CD8-positive, alpha-beta memory T cell (primary cell): ENCODE measurements at regions not wholly inside any gene's neighbourhood (a gene's known extent, or its start where the extent isn't known, plus 50 kb on each side); places are given as distances from the start of the nearest gene placed in this dataset.

Source experiments
- CTCF ChIA-PET: fragments of 350-600 bp; sonication (Branson Sonifier 250); formaldehyde crosslinking; loops from one replicate; lab custom pipeline; 2021; ENCODE audit warnings: antibody characterized with exemption; lab: Charles Lee
- POLR2A ChIA-PET: fragments of 350-600 bp; sonication (Branson Sonifier 250); formaldehyde crosslinking; loops from one replicate; lab custom pipeline; 2021; ENCODE audit warnings: antibody characterized with exemption; lab: Charles Lee
- DNase-seq, 5 donors: peaks; one replicate each; pipeline versions ENCODE4 v3.0.0 to v3.0.0-alpha.2; 2020 to 2022; ENCODE audit warnings: mixed read lengths in 1 of 5
- H3K27ac ChIP-seq: one replicate; pipeline ENCODE4 v1.7.0; 2013; ENCODE audit warnings: low read depth, mild to moderate bottlenecking, low read length, moderate library complexity
- H3K27me3 ChIP-seq: 2 replicates; pipeline ENCODE4 v1.7.0; 2013; ENCODE audit warnings: low read length, mild to moderate bottlenecking; ENCODE audit not compliant: insufficient read depth, poor library complexity, severe bottlenecking
- H3K36me3 ChIP-seq: 2 replicates; pipeline ENCODE4 v1.7.0; 2013; ENCODE audit warnings: mild to moderate bottlenecking, low read length, moderate library complexity; ENCODE audit not compliant: insufficient read depth
- H3K4me1 ChIP-seq: 2 replicates; pipeline ENCODE4 v1.7.0; 2013; ENCODE audit warnings: mild to moderate bottlenecking, low read length, moderate library complexity; ENCODE audit not compliant: insufficient read depth
- H3K4me3 ChIP-seq: 2 replicates; pipeline ENCODE4 v1.7.0; 2013; ENCODE audit warnings: mild to moderate bottlenecking, low read length
- H3K9me3 ChIP-seq: 2 replicates; pipeline ENCODE4 v1.7.0; 2013; ENCODE audit warnings: mild to moderate bottlenecking, low read length
- H3K27ac Mint-ChIP-seq, 8 donors: one replicate each; pipeline ENCODE4 v1.8.0; 2020 to 2021; ENCODE audit warnings: mixed read lengths in 8 of 8, mild to moderate bottlenecking in 6 of 8, inconsistent platforms in 3 of 8, moderate library complexity in 3 of 8
- H3K27me3 Mint-ChIP-seq, 2 donors: one replicate each; pipeline ENCODE4 v1.8.0; 2020 to 2021; ENCODE audit warnings: mixed read lengths in 2 of 2, mild to moderate bottlenecking in 1 of 2, moderate library complexity in 1 of 2
- H3K36me3 Mint-ChIP-seq, 3 donors: one replicate each; pipeline ENCODE4 v1.8.0; 2020 to 2021; ENCODE audit warnings: mixed read lengths in 3 of 3, inconsistent platforms in 1 of 3, mild to moderate bottlenecking in 1 of 3
- H3K4me1 Mint-ChIP-seq, 3 donors: one replicate each; pipeline ENCODE4 v1.8.0; 2020 to 2021; ENCODE audit warnings: mixed read lengths in 3 of 3, inconsistent platforms in 1 of 3, mild to moderate bottlenecking in 1 of 3
- H3K4me3 Mint-ChIP-seq, 7 donors: one replicate each; pipeline ENCODE4 v1.8.0; 2020 to 2021; ENCODE audit warnings: mixed read lengths in 7 of 7, mild to moderate bottlenecking in 6 of 7, moderate library complexity in 4 of 7, inconsistent platforms in 2 of 7
- H3K9me3 Mint-ChIP-seq, 5 donors: one replicate each; pipeline ENCODE4 v1.8.0; 2020 to 2022; ENCODE audit warnings: mixed read lengths in 5 of 5, mild to moderate bottlenecking in 3 of 5, moderate library complexity in 2 of 5, inconsistent platforms in 1 of 5

GRCh38 chr5:144950996-144951395 lies 780.3 kb downstream of the KCTD16 start:
- ChIA-PET POLR2A (no interaction called here), CTCF (no interaction called here)
- Mint-ChIP-seq H3K4me1 (no peaks in the 10 kb centered on the region), H3K4me3 (no peak overlapping the region), H3K27me3 (no peaks in the 10 kb centered on the region), H3K9me3 (peaks cover 0 to 8% (median 3%) of the 10 kb centered on the region in 5 donors), H3K36me3 (no peaks in the 10 kb centered on the region), H3K27ac (no peak overlapping the region)
- no peak overlapping the region for H3K4me3 ChIP-seq
- no peak for DNase-seq
- no peaks in the 10 kb centered on the region for H3K27me3 ChIP-seq
- no peaks in the 10 kb centered on the region for H3K36me3 ChIP-seq
- no peaks in the 10 kb centered on the region for H3K4me1 ChIP-seq
- no peaks in the 10 kb centered on the region for H3K9me3 ChIP-seq
- H3K27ac ChIP-seq = no peak overlapping the region

- H3K36me3 Mint-ChIP-seq = no peaks in the 10 kb centered on the region
- ChIA-PET CTCF (no interaction called here), POLR2A (no interaction called here)
- no peak overlapping the region for H3K4me3 ChIP-seq
- H3K36me3 ChIP-seq = no peaks in the 10 kb centered on the region
- no peaks in the 10 kb centered on the region for H3K9me3 ChIP-seq
- no peak for DNase-seq
- H3K27ac ChIP-seq = no peak overlapping the region
- no peaks in the 10 kb centered on the region for H3K4me1 ChIP-seq
- H3K27ac Mint-ChIP-seq = no peak overlapping the region
- H3K4me3 Mint-ChIP-seq = no peak overlapping the region
- no peaks in the 10 kb centered on the region for H3K27me3 Mint-ChIP-seq
- no peaks in the 10 kb centered on the region for H3K4me1 Mint-ChIP-seq
- H3K27me3 ChIP-seq = no peaks in the 10 kb centered on the region
- H3K9me3 Mint-ChIP-seq = peaks cover 0 to 12% (median 6%) of the 10 kb centered on the region in 5 donors
Measured at GRCh38 chr5:144947023-144947422, 776.4 kb downstream of the KCTD16 start.

- H3K27ac ChIP-seq = no peak overlapping the region
- no peaks in the 10 kb centered on the region for H3K27me3 ChIP-seq
- H3K36me3 Mint-ChIP-seq = no peaks in the 10 kb centered on the region
- no peak overlapping the region for H3K4me3 ChIP-seq
- H3K4me3 Mint-ChIP-seq = no peak overlapping the region
- H3K9me3 ChIP-seq = no peaks in the 10 kb centered on the region
- ChIA-PET CTCF (no interaction called here), POLR2A (no interaction called here)
- no peaks in the 10 kb centered on the region for H3K27me3 Mint-ChIP-seq
- H3K27ac Mint-ChIP-seq = no peak overlapping the region
- H3K9me3 Mint-ChIP-seq = peaks cover 0 to 12% (median 6%) of the 10 kb centered on the region in 5 donors
- no peaks in the 10 kb centered on the region for H3K4me1 ChIP-seq
- H3K4me1 Mint-ChIP-seq = no peaks in the 10 kb centered on the region
- H3K36me3 ChIP-seq = no peaks in the 10 kb centered on the region
- DNase-seq = no peak
Measured at GRCh38 chr5:144945503-144945902, 774.8 kb downstream of the KCTD16 start.

- H3K4me3 Mint-ChIP-seq = no peak overlapping the region
- POLR2A ChIA-PET = no interaction called here
- Histone ChIP-seq H3K36me3 (no peaks in the 10 kb centered on the region), H3K4me1 (no peaks in the 10 kb centered on the region), H3K27me3 (no peaks in the 10 kb centered on the region), H3K4me3 (no peak overlapping the region), H3K27ac (no peak overlapping the region), H3K9me3 (no peaks in the 10 kb centered on the region)
- peaks cover 0 to 12% (median 4%) of the 10 kb centered on the region in 5 donors for H3K9me3 Mint-ChIP-seq
- no peak for DNase-seq
- H3K36me3 Mint-ChIP-seq = no peaks in the 10 kb centered on the region
- H3K4me1 Mint-ChIP-seq = no peaks in the 10 kb centered on the region
- H3K27me3 Mint-ChIP-seq = no peaks in the 10 kb centered on the region
- CTCF ChIA-PET = no interaction called here
- no peak overlapping the region for H3K27ac Mint-ChIP-seq
Measured at GRCh38 chr5:144944936-144945335, 774.3 kb downstream of the KCTD16 start.

GRCh38 chr5:144941004-144941403 lies 770.3 kb downstream of the KCTD16 start:
- no peaks in the 10 kb centered on the region for H3K36me3 ChIP-seq
- no peaks in the 10 kb centered on the region for H3K9me3 ChIP-seq
- ChIA-PET CTCF (no interaction called here), POLR2A (no interaction called here)
- no peak overlapping the region for H3K27ac ChIP-seq
- no peak overlapping the region for H3K4me3 ChIP-seq
- no peaks in the 10 kb centered on the region for H3K27me3 ChIP-seq
- H3K27ac Mint-ChIP-seq = no peak overlapping the region
- H3K4me3 Mint-ChIP-seq = no peak overlapping the region
- H3K9me3 Mint-ChIP-seq = peaks cover 0 to 29% (median 8%) of the 10 kb centered on the region in 5 donors
- H3K4me1 Mint-ChIP-seq = no peaks in the 10 kb centered on the region
- H3K36me3 Mint-ChIP-seq = no peaks in the 10 kb centered on the region
- no peak for DNase-seq
- peaks cover 0 to 2% of the 10 kb centered on the region in 2 donors for H3K27me3 Mint-ChIP-seq
- no peaks in the 10 kb centered on the region for H3K4me1 ChIP-seq

- Histone ChIP-seq H3K27me3 (no peaks in the 10 kb centered on the region), H3K4me3 (no peak overlapping the region), H3K36me3 (no peaks in the 10 kb centered on the region), H3K9me3 (no peaks in the 10 kb centered on the region), H3K4me1 (no peaks in the 10 kb centered on the region), H3K27ac (no peak overlapping the region)
- ChIA-PET CTCF (no interaction called here), POLR2A (no interaction called here)
- Mint-ChIP-seq H3K36me3 (no peaks in the 10 kb centered on the region), H3K27ac (no peak overlapping the region), H3K4me3 (no peak overlapping the region), H3K27me3 (no peaks in the 10 kb centered on the region), H3K4me1 (no peaks in the 10 kb centered on the region), H3K9me3 (peaks cover 4 to 28% (median 6%) of the 10 kb centered on the region in 5 donors)
- no peak for DNase-seq
Measured at GRCh38 chr5:144918371-144918770, 747.7 kb downstream of the KCTD16 start.

- Mint-ChIP-seq H3K4me1 (no peaks in the 10 kb centered on the region), H3K27me3 (peaks cover 0 to 2% of the 10 kb centered on the region in 2 donors), H3K27ac (no peak overlapping the region), H3K9me3 (peaks cover 2 to 21% (median 7%) of the 10 kb centered on the region in 5 donors), H3K36me3 (no peaks in the 10 kb centered on the region), H3K4me3 (no peak overlapping the region)
- no peak overlapping the region for H3K27ac ChIP-seq
- H3K4me1 ChIP-seq = no peaks in the 10 kb centered on the region
- no peak overlapping the region for H3K4me3 ChIP-seq
- ChIA-PET CTCF (no interaction called here), POLR2A (no interaction called here)
- H3K9me3 ChIP-seq = no peaks in the 10 kb centered on the region
- no peaks in the 10 kb centered on the region for H3K36me3 ChIP-seq
- H3K27me3 ChIP-seq = no peaks in the 10 kb centered on the region
- no peak for DNase-seq
Measured at GRCh38 chr5:144915452-144915851, 744.8 kb downstream of the KCTD16 start.

GRCh38 chr5:144913661-144914060 lies 743.0 kb downstream of the KCTD16 start:
- ChIA-PET CTCF (no interaction called here), POLR2A (no interaction called here)
- Histone ChIP-seq H3K36me3 (no peaks in the 10 kb centered on the region), H3K4me1 (no peaks in the 10 kb centered on the region), H3K27ac (no peak overlapping the region), H3K9me3 (no peaks in the 10 kb centered on the region), H3K27me3 (no peaks in the 10 kb centered on the region), H3K4me3 (no peak overlapping the region)
- Mint-ChIP-seq H3K36me3 (no peaks in the 10 kb centered on the region), H3K27ac (no peak overlapping the region), H3K4me1 (no peaks in the 10 kb centered on the region), H3K4me3 (no peak overlapping the region), H3K9me3 (peaks cover 4 to 21% (median 9%) of the 10 kb centered on the region in 5 donors), H3K27me3 (peaks cover 0 to 2% of the 10 kb centered on the region in 2 donors)
- no peak for DNase-seq

- Mint-ChIP-seq H3K36me3 (no peaks in the 10 kb centered on the region), H3K4me1 (no peaks in the 10 kb centered on the region), H3K27me3 (no peaks in the 10 kb centered on the region), H3K9me3 (peaks cover 1 to 28% (median 8%) of the 10 kb centered on the region in 5 donors), H3K4me3 (no peak overlapping the region), H3K27ac (no peak overlapping the region)
- Histone ChIP-seq H3K4me1 (no peaks in the 10 kb centered on the region), H3K27me3 (no peaks in the 10 kb centered on the region), H3K9me3 (no peaks in the 10 kb centered on the region), H3K36me3 (no peaks in the 10 kb centered on the region), H3K4me3 (no peak overlapping the region), H3K27ac (no peak overlapping the region)
- no peak for DNase-seq
- ChIA-PET POLR2A (no interaction called here), CTCF (no interaction called here)
Measured at GRCh38 chr5:144896473-144896872, 725.8 kb downstream of the KCTD16 start.
